WTC11 (cell line): ENCODE measurements at regions not wholly inside any gene's neighbourhood (a gene's known extent, or its start where the extent isn't known, plus 50 kb on each side); places are given as distances from the start of the nearest gene placed in this dataset.

Experiments used
- ATAC-seq: fragments of 200-7000 bp; cut with Tn5 transposase; 2 replicates; pipeline ENCODE4 v1.10.0; 2021; ENCODE audit warnings: mild to moderate bottlenecking, moderate library complexity
- CTCF ChIA-PET: fragments of 300-600 bp; sonication (Branson Sonifier 250); formaldehyde crosslinking; loops from one replicate; lab custom pipeline; 2021; ENCODE audit warnings: antibody characterized with exemption; lab: Charles Lee
- POLR2A ChIA-PET: fragments of 350-600 bp; sonication (Branson Sonifier 250); formaldehyde crosslinking; loops from one replicate; lab custom pipeline; 2021; ENCODE audit warnings: antibody characterized with exemption; lab: Charles Lee
- DNase-seq: peaks from one replicate; pipeline ENCODE4 v3.0.0; 2021; ENCODE audit warnings: low spot score
- H3K27ac Mint-ChIP-seq: 2 replicates; pipeline ENCODE4 v1.8.0; 2021; ENCODE audit warnings: mixed read lengths
- H3K27me3 Mint-ChIP-seq: 2 replicates; pipeline ENCODE4 v1.8.0; 2021; ENCODE audit warnings: low read depth, mild to moderate bottlenecking, moderate library complexity, mixed read lengths
- H3K36me3 Mint-ChIP-seq: 2 replicates; pipeline ENCODE4 v1.8.0; 2021; ENCODE audit warnings: mixed read lengths
- H3K4me1 Mint-ChIP-seq: 2 replicates; pipeline ENCODE4 v1.8.0; 2022; ENCODE audit warnings: mixed read lengths
- H3K4me3 Mint-ChIP-seq: 2 replicates; pipeline ENCODE4 v1.8.0; 2021; ENCODE audit warnings: mild to moderate bottlenecking, moderate library complexity, mixed read lengths
- H3K9me3 Mint-ChIP-seq: 2 replicates; pipeline ENCODE4 v1.8.0; 2021; ENCODE audit warnings: mixed read lengths
- AFF4 ChIP-seq: sonication (generic); formaldehyde crosslinking; IDR thresholded peaks from 2 replicates; pipeline ENCODE4 v1.8.1; 2023; ENCODE audit warnings: mild to moderate bottlenecking, missing genetic modification reagents, borderline replicate concordance
- ARID4B ChIP-seq: sonication (generic); formaldehyde crosslinking; IDR thresholded peaks from 2 replicates; pipeline ENCODE4 v1.8.0; 2023; ENCODE audit warnings: missing genetic modification reagents, mild to moderate bottlenecking, borderline replicate concordance
- ATF6 ChIP-seq: sonication (generic); formaldehyde crosslinking; IDR thresholded peaks from 2 replicates; pipeline ENCODE4 v1.8.1; 2023; ENCODE audit warnings: mild to moderate bottlenecking, missing genetic modification reagents
- CTCF ChIP-seq: fragments of 200-600 bp; IDR thresholded peaks from 2 replicates; pipeline ENCODE4 v1.8.0; 2022; ENCODE audit warnings: antibody characterized with exemption
- E2F1 ChIP-seq: sonication (generic); formaldehyde crosslinking; IDR thresholded peaks from 2 replicates; pipeline ENCODE4 v1.8.0; 2022; ENCODE audit warnings: mild to moderate bottlenecking, missing genetic modification reagents
- ELF4 ChIP-seq: sonication (generic); formaldehyde crosslinking; IDR thresholded peaks from 2 replicates; pipeline ENCODE4 v1.8.1; 2022; ENCODE audit warnings: low read depth, mild to moderate bottlenecking, moderate library complexity, missing genetic modification reagents
- EMX1 ChIP-seq: fragments of 250-450 bp; sonication (Bioruptor Pico); IDR thresholded peaks from 2 replicates; pipeline ENCODE4 v1.8.0; 2021; ENCODE audit warnings: mild to moderate bottlenecking
- GABPB1 ChIP-seq: sonication (generic); formaldehyde crosslinking; IDR thresholded peaks from 2 replicates; pipeline ENCODE4 v1.8.1; 2023; ENCODE audit warnings: mild to moderate bottlenecking, missing genetic modification reagents
- GRHL2 ChIP-seq: fragments of 250-450 bp; sonication (Bioruptor Pico); IDR thresholded peaks from 2 replicates; pipeline ENCODE4 v1.8.0; 2022; ENCODE audit warnings: mild to moderate bottlenecking, moderate library complexity; ENCODE audit not compliant: insufficient replicate concordance, severe bottlenecking
- GTF2I ChIP-seq: fragments of 250-450 bp; sonication (Bioruptor Pico); conservative IDR thresholded peaks from 2 replicates; pipeline ENCODE4 v1.4.0; 2021; ENCODE audit warnings: mild to moderate bottlenecking
- JAZF1 ChIP-seq: fragments of 250-450 bp; sonication (Bioruptor Pico); IDR thresholded peaks from 2 replicates; pipeline ENCODE4 v1.9.0; 2021; ENCODE audit warnings: moderate library complexity, mild to moderate bottlenecking, inconsistent platforms
- NFATC4 ChIP-seq: fragments of 250-450 bp; sonication (Bioruptor Pico); IDR thresholded peaks from 2 replicates; pipeline ENCODE4 v1.9.0; 2021; ENCODE audit warnings: mild to moderate bottlenecking
- NR3C1 ChIP-seq: sonication (generic); formaldehyde crosslinking; conservative IDR thresholded peaks from 2 replicates; pipeline ENCODE4 v1.8.1; 2023; ENCODE audit warnings: low read depth, mild to moderate bottlenecking, missing genetic modification reagents
- PRRX2 ChIP-seq: fragments of 250-450 bp; sonication (Bioruptor Pico); IDR thresholded peaks from 2 replicates; pipeline ENCODE4 v1.8.0; 2021; ENCODE audit warnings: mild to moderate bottlenecking
- SMAD3 ChIP-seq: sonication (generic); formaldehyde crosslinking; IDR thresholded peaks from 2 replicates; pipeline ENCODE4 v1.8.0; 2022; ENCODE audit warnings: missing genetic modification reagents, mild to moderate bottlenecking, borderline replicate concordance
- SMAD4 ChIP-seq: sonication (generic); formaldehyde crosslinking; IDR thresholded peaks from 2 replicates; pipeline ENCODE4 v1.8.0; 2022; ENCODE audit warnings: mild to moderate bottlenecking, missing genetic modification reagents
- STAT6 ChIP-seq: sonication (generic); formaldehyde crosslinking; conservative IDR thresholded peaks from 2 replicates; pipeline ENCODE4 v1.8.1; 2023; ENCODE audit warnings: mild to moderate bottlenecking, low read depth, missing genetic modification reagents, moderate library complexity
- TP53 ChIP-seq: sonication (generic); formaldehyde crosslinking; IDR thresholded peaks from 2 replicates; pipeline ENCODE4 v1.8.1; 2023; ENCODE audit warnings: mild to moderate bottlenecking, missing genetic modification reagents
- ZNF232 ChIP-seq: sonication (generic); formaldehyde crosslinking; IDR thresholded peaks from 2 replicates; pipeline ENCODE4 v1.8.0; 2022; ENCODE audit warnings: mild to moderate bottlenecking, missing genetic modification reagents
- ZNF423 ChIP-seq: fragments of 250-450 bp; sonication (Bioruptor Pico); IDR thresholded peaks from 2 replicates; pipeline ENCODE4 v2.1.2; 2022; ENCODE audit warnings: mild to moderate bottlenecking, moderate library complexity

GRCh38 chr4:189050643-189051042 is 890.0 kb upstream of the FRG1 start (continued):
- TF ChIP-seq AFF4 (CRISPR knock-in tag): no peak
- TF ChIP-seq CTCF: no peak
- TF ChIP-seq GTF2I (CRISPR knock-in tag): no peak
- no peak for TF ChIP-seq ELF4 (CRISPR knock-in tag)
- TF ChIP-seq ZNF232 (CRISPR knock-in tag): no peak
- no peak for TF ChIP-seq STAT6 (CRISPR knock-in tag)
- TF ChIP-seq SMAD3 (CRISPR knock-in tag): no peak
- no peak for TF ChIP-seq SMAD4 (CRISPR knock-in tag)

- POLR2A ChIA-PET: no interaction called here
Observed at GRCh38 chr4:189053621-189054020, 887.1 kb upstream of the FRG1 start.

GRCh38 chr4:189060104-189060503 is 880.6 kb upstream of the FRG1 start:
- peaks cover 21% of the 10 kb centered on the region for H3K36me3 Mint-ChIP-seq
- POLR2A ChIA-PET: no interaction called here
- no peak for DNase-seq
- peaks cover 33% of the 10 kb centered on the region for H3K9me3 Mint-ChIP-seq
- H3K4me3 Mint-ChIP-seq: no peak overlapping the region
- ATAC-seq: peak; percentile 90
- peak overlapping the region; percentile 97 for H3K27ac Mint-ChIP-seq
- CTCF ChIA-PET: interaction anchor here (0.7 to 2.0 kb wide), 4 partner anchors 11 to 57 kb away, joined by 3 to 10 read pairs (median 4); no protein-coding TSS in a partner anchor
- H3K4me1 Mint-ChIP-seq: peaks cover 35% of the 10 kb centered on the region
- no peaks in the 10 kb centered on the region for H3K27me3 Mint-ChIP-seq
- no peak for TF ChIP-seq GRHL2
- TF ChIP-seq GABPB1 (CRISPR knock-in tag): no peak
- no peak for TF ChIP-seq EMX1 (CRISPR knock-in tag)
- no peak for TF ChIP-seq NFATC4 (CRISPR knock-in tag)
- TF ChIP-seq E2F1 (CRISPR knock-in tag): no peak
- TF ChIP-seq ATF6 (CRISPR knock-in tag): no peak
- no peak for TF ChIP-seq ZNF423
- no peak for TF ChIP-seq ARID4B (CRISPR knock-in tag)
- no peak for TF ChIP-seq NR3C1 (CRISPR knock-in tag)

More at GRCh38 chr4:189053621-189054020, 887.1 kb upstream of the FRG1 start:
- H3K9me3 Mint-ChIP-seq: peaks cover 4% of the 10 kb centered on the region
- H3K27ac Mint-ChIP-seq: peak overlapping the region; percentile 20; the same call in 1 of the 2 replicates
- CTCF ChIA-PET: no interaction called here
- peak; percentile 18; the same call in 1 of the 2 replicates for ATAC-seq
- peaks cover 34% of the 10 kb centered on the region for H3K4me1 Mint-ChIP-seq
- DNase-seq: no peak
- TF ChIP-seq TP53 (CRISPR knock-in tag) (no peak), PRRX2 (CRISPR knock-in tag) (no peak), JAZF1 (CRISPR knock-in tag) (no peak), NR3C1 (CRISPR knock-in tag) (no peak)
- TF ChIP-seq, all 79 proteins: peak for 0
- no peaks in the 10 kb centered on the region for H3K27me3 Mint-ChIP-seq
- no peaks in the 10 kb centered on the region; the same call in 1 of the 2 replicates for H3K36me3 Mint-ChIP-seq
- no peak overlapping the region for H3K4me3 Mint-ChIP-seq
